HepG2 (cell line): ENCODE measurements at regions not wholly inside any gene's neighbourhood (a gene's known extent, or its start where the extent isn't known, plus 50 kb on each side); places are given as distances from the start of the nearest gene placed in this dataset.

Experiments used
- ASH2L ChIP-seq: fragments of 300-600, 200-600 bp; sonication (generic); IDR thresholded peaks from 2 replicates; pipeline ENCODE4 v1.7.0; 2017; ENCODE audit warnings: low read depth, mild to moderate bottlenecking, moderate library complexity, mixed read lengths, low read length; ENCODE audit not compliant: insufficient read length
- CCAR2 ChIP-seq: fragments of 200-400 bp; formaldehyde crosslinking; optimal IDR thresholded peaks from 2 replicates; pipeline ENCODE3; 2018; ENCODE audit warnings: low read depth, mild to moderate bottlenecking, low read length, moderate library complexity
- CSRNP2 ChIP-seq: sonication (generic); formaldehyde crosslinking; conservative IDR thresholded peaks from 2 replicates; pipeline ENCODE4 v1.8.0; 2022; ENCODE audit warnings: low read depth, missing genetic modification reagents
- E2F2 ChIP-seq: sonication (generic); formaldehyde crosslinking; IDR thresholded peaks from 2 replicates; pipeline ENCODE4 v1.4.0; 2020; ENCODE audit warnings: missing genetic modification reagents, borderline replicate concordance
- FIP1L1 ChIP-seq: fragments of 200-400 bp; formaldehyde crosslinking; IDR thresholded peaks from 2 replicates; pipeline ENCODE4 v1.6.1; 2018; ENCODE audit warnings: low read depth, mild to moderate bottlenecking, low read length, moderate library complexity, borderline replicate concordance; ENCODE audit not compliant: insufficient read depth
- FOSL1 ChIP-seq: sonication (generic); formaldehyde crosslinking; IDR thresholded peaks from 2 replicates; pipeline ENCODE4 v1.9.0; 2021; ENCODE audit warnings: missing genetic modification reagents, borderline replicate concordance
- GZF1 ChIP-seq: sonication (generic); formaldehyde crosslinking; IDR thresholded peaks from 2 replicates; pipeline ENCODE4 v1.5.1; 2020; ENCODE audit warnings: mild to moderate bottlenecking, missing genetic modification reagents
- MEIS2 ChIP-seq: sonication (generic); formaldehyde crosslinking; IDR thresholded peaks from 2 replicates; pipeline ENCODE4 v1.9.0; 2021; ENCODE audit warnings: mild to moderate bottlenecking, missing genetic modification reagents
- PAXIP1 ChIP-seq: sonication (generic); formaldehyde crosslinking; conservative IDR thresholded peaks from 2 replicates; pipeline ENCODE4 v1.4.0; 2020; ENCODE audit warnings: mild to moderate bottlenecking, missing genetic modification reagents, moderate library complexity
- PBX3 ChIP-seq: sonication (generic); formaldehyde crosslinking; IDR thresholded peaks from 2 replicates; pipeline ENCODE4 v1.8.1; 2023; ENCODE audit warnings: missing genetic modification reagents, inconsistent platforms, borderline replicate concordance
- SSRP1 ChIP-seq: IDR thresholded peaks from 2 replicates; pipeline ENCODE4 v1.6.1; 2016; ENCODE audit warnings: control low read depth
- ZBTB34 ChIP-seq: sonication (generic); formaldehyde crosslinking; IDR thresholded peaks from 2 replicates; pipeline ENCODE4 v1.8.0; 2022; ENCODE audit warnings: mild to moderate bottlenecking, missing genetic modification reagents
- ZBTB7B ChIP-seq: sonication (generic); formaldehyde crosslinking; IDR thresholded peaks from 2 replicates; pipeline ENCODE4 v1.4.0; 2020; ENCODE audit warnings: missing genetic modification reagents
- ZFP36L1 ChIP-seq: sonication (generic); formaldehyde crosslinking; IDR thresholded peaks from 2 replicates; pipeline ENCODE4 v1.8.0; 2022; ENCODE audit warnings: mild to moderate bottlenecking, missing genetic modification reagents, moderate library complexity
- ZNF282 ChIP-seq: fragments of 450-650 bp; IDR thresholded peaks from 2 replicates; pipeline ENCODE4 v1.6.1; 2018; ENCODE audit not compliant: partially characterized antibody
- ZNF350 ChIP-seq: sonication (generic); formaldehyde crosslinking; IDR thresholded peaks from 2 replicates; pipeline ENCODE4 v1.4.0; 2020; ENCODE audit warnings: mild to moderate bottlenecking, low read depth, missing genetic modification reagents, borderline replicate concordance
- ZNF572 ChIP-seq: sonication (generic); formaldehyde crosslinking; IDR thresholded peaks from 2 replicates; pipeline ENCODE4 v1.5.1; 2020; ENCODE audit warnings: mild to moderate bottlenecking, missing genetic modification reagents
- ZNF766 ChIP-seq: sonication (generic); formaldehyde crosslinking; IDR thresholded peaks from 2 replicates; pipeline ENCODE4 v1.5.0; 2020; ENCODE audit warnings: missing genetic modification reagents, borderline replicate concordance
- ZNF788 ChIP-seq: sonication (generic); formaldehyde crosslinking; IDR thresholded peaks from 2 replicates; pipeline ENCODE4 v1.5.0; 2020; ENCODE audit warnings: mild to moderate bottlenecking, missing genetic modification reagents, borderline replicate concordance

- no peak for TF ChIP-seq PBX3 (CRISPR knock-in tag)
- no peak for TF ChIP-seq ZNF572 (CRISPR knock-in tag)
- no peak for TF ChIP-seq MEIS2
- TF ChIP-seq ZBTB7B (CRISPR knock-in tag): 0 out of 2 replicates have a peak, but pooled peaks have one; percentile 39
- no peak for TF ChIP-seq ZNF766 (CRISPR knock-in tag)
- peak; percentile 76 for TF ChIP-seq PAXIP1 (CRISPR knock-in tag)
- no peak for TF ChIP-seq ZBTB34
- 0 out of 2 replicates have a peak, but pooled peaks have one; percentile 40 for TF ChIP-seq ZFP36L1 (CRISPR knock-in tag)
- TF ChIP-seq FOSL1 (CRISPR knock-in tag): peak; percentile 81; the same call in 1 of the 2 replicates
- TF ChIP-seq SSRP1 (CRISPR knock-in tag): no peak
- TF ChIP-seq ZNF350 (CRISPR knock-in tag): 0 out of 2 replicates have a peak, but pooled peaks have one; percentile 28
- no peak for TF ChIP-seq FIP1L1
- TF ChIP-seq ASH2L: peak; percentile 63
- no peak for TF ChIP-seq CSRNP2 (CRISPR knock-in tag)
- TF ChIP-seq ZNF788 (CRISPR knock-in tag): no peak; the same call in 1 of the 2 replicates
- TF ChIP-seq E2F2 (CRISPR knock-in tag): no peak
- no peak for TF ChIP-seq GZF1 (CRISPR knock-in tag)
- no peak for TF ChIP-seq CCAR2
- TF ChIP-seq ZNF282: no peak
Observed at GRCh38 chr9:97788763-97789663, 64.0 kb upstream of the FOXE1 start (continued).
